ENCODE measurements at regions not wholly inside any gene's neighbourhood (a gene's known extent, or its start where the extent isn't known, plus 50 kb on each side); places are given as distances from the start of the nearest gene placed in this dataset.

- TF ChIP-seq SIN3A (IDR thresholded peaks at IDR 0.05; ENCODE audit: borderline replicate concordance, insufficient read depth, low read length) (no peak), REST (IDR thresholded peaks at IDR 0.05; ENCODE audit: insufficient read depth in 1 of 2, low read depth in 2 of 2, low read length in 2 of 2) (no peak), FOXP2 (optimal IDR thresholded peaks at IDR 0.05; ENCODE audit: borderline replicate concordance, extremely low read depth, extremely low read length, insufficient read depth) (no peak), TAF1 (IDR thresholded peaks at IDR 0.05; ENCODE audit: borderline replicate concordance, insufficient read depth, low read length) (no peak), POLR2AphosphoS5 (IDR thresholded peaks at IDR 0.05; ENCODE audit: low read depth, low read length) (no peak)
Measured at GRCh38 chr6:110558575-110558974, 82.2 kb upstream of the SLC22A16 start.

- TF ChIP-seq TAF1 (IDR thresholded peaks at IDR 0.05; ENCODE audit: borderline replicate concordance, insufficient read depth, low read length), result no peak
- no peak for TF ChIP-seq SIN3A (IDR thresholded peaks at IDR 0.05; ENCODE audit: borderline replicate concordance, insufficient read depth, low read length)
Measured at GRCh38 chr6:110557199-110557598, 80.8 kb upstream of the SLC22A16 start.

- TF ChIP-seq TAF1 (IDR thresholded peaks at IDR 0.05; ENCODE audit: borderline replicate concordance, insufficient read depth, low read length) (no peak), REST (IDR thresholded peaks at IDR 0.05; ENCODE audit: insufficient read depth in 1 of 2, low read depth in 2 of 2, low read length in 2 of 2) (no peak), FOXP2 (optimal IDR thresholded peaks at IDR 0.05; ENCODE audit: borderline replicate concordance, extremely low read depth, extremely low read length, insufficient read depth) (no peak), POLR2AphosphoS5 (IDR thresholded peaks at IDR 0.05; ENCODE audit: low read depth, low read length) (no peak), SIN3A (IDR thresholded peaks at IDR 0.05; ENCODE audit: borderline replicate concordance, insufficient read depth, low read length) (no peak)
Measured at GRCh38 chr6:110556317-110557110, 80.1 kb upstream of the SLC22A16 start.

GRCh38 chr6:110554966-110555460 is 78.6 kb upstream of the SLC22A16 start:
- TF ChIP-seq TAF1 (IDR thresholded peaks at IDR 0.05; ENCODE audit: borderline replicate concordance, insufficient read depth, low read length), result no peak
- no peak for TF ChIP-seq FOXP2 (optimal IDR thresholded peaks at IDR 0.05; ENCODE audit: borderline replicate concordance, extremely low read depth, extremely low read length, insufficient read depth)

- TF ChIP-seq TAF1 (IDR thresholded peaks at IDR 0.05; ENCODE audit: borderline replicate concordance, insufficient read depth, low read length), result no peak
- TF ChIP-seq FOXP2 (optimal IDR thresholded peaks at IDR 0.05; ENCODE audit: borderline replicate concordance, extremely low read depth, extremely low read length, insufficient read depth), result no peak
- TF ChIP-seq REST (IDR thresholded peaks at IDR 0.05; ENCODE audit: insufficient read depth in 1 of 2, low read depth in 2 of 2, low read length in 2 of 2), result no peak
- no peak for TF ChIP-seq POLR2AphosphoS5 (IDR thresholded peaks at IDR 0.05; ENCODE audit: low read depth, low read length)
- no peak for TF ChIP-seq SIN3A (IDR thresholded peaks at IDR 0.05; ENCODE audit: borderline replicate concordance, insufficient read depth, low read length)
Measured at GRCh38 chr6:110554441-110554840, 78.0 kb upstream of the SLC22A16 start.

GRCh38 chr6:110552901-110553641 is 76.7 kb upstream of the SLC22A16 start:
- TF ChIP-seq POLR2AphosphoS5 (IDR thresholded peaks at IDR 0.05; ENCODE audit: low read depth, low read length) (no peak), SIN3A (IDR thresholded peaks at IDR 0.05; ENCODE audit: borderline replicate concordance, insufficient read depth, low read length) (no peak), FOXP2 (optimal IDR thresholded peaks at IDR 0.05; ENCODE audit: borderline replicate concordance, extremely low read depth, extremely low read length, insufficient read depth) (no peak), REST (IDR thresholded peaks at IDR 0.05; ENCODE audit: insufficient read depth in 1 of 2, low read depth in 2 of 2, low read length in 2 of 2) (no peak), TAF1 (IDR thresholded peaks at IDR 0.05; ENCODE audit: borderline replicate concordance, insufficient read depth, low read length) (no peak)

Data from PFSK-1 (cell line).